Omental fat pad (tissue), 3 donors: ENCODE measurements at regions not wholly inside any gene's neighbourhood (a gene's known extent, or its start where the extent isn't known, plus 50 kb on each side); places are given as distances from the start of the nearest gene placed in this dataset.

Experiments
- ATAC-seq: fragments of 150-250 bp; one replicate; pipeline ENCODE4 v1.9.1; 2016; ENCODE audit warnings: mild to moderate bottlenecking, moderate library complexity; ENCODE audit not compliant: low FRiP score
- DNase-seq: peaks from one replicate; pipeline ENCODE4 v3.0.0-alpha.2; 2019; ENCODE audit warnings: low spot score
- TF ChIP-seq, protein P1 (sequence below), 3 donors: fragments of 450-650 bp; IDR thresholded peaks; one replicate each; pipeline ENCODE4 v1.5.1; 2016 to 2017; ENCODE audit warnings: antibody characterized with exemption in 3 of 3, mild to moderate bottlenecking in 3 of 3, moderate library complexity in 2 of 3

DNA sequence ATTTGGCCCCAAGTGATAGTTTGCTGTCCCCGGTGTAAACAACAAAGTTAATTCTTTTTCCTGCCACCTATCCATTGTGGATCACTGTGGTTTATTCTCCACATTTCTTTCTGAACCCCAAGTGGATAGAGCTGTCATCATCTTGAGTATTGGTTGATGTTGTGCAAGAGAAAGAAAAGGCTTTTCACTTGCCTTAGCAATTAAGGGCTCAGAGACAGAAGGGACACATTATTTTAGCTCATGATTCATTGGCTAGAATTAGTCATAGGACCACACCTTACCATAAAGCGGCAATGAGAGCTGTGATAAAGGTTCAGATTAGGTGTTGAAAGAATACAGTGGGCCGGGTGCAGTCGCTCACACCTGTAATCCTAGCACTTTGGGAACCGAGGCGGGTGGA lies 442.1 kb upstream of the DCC start:
- no peak for DNase-seq
- ATAC-seq = no peak
- TF ChIP-seq, protein P1, sequence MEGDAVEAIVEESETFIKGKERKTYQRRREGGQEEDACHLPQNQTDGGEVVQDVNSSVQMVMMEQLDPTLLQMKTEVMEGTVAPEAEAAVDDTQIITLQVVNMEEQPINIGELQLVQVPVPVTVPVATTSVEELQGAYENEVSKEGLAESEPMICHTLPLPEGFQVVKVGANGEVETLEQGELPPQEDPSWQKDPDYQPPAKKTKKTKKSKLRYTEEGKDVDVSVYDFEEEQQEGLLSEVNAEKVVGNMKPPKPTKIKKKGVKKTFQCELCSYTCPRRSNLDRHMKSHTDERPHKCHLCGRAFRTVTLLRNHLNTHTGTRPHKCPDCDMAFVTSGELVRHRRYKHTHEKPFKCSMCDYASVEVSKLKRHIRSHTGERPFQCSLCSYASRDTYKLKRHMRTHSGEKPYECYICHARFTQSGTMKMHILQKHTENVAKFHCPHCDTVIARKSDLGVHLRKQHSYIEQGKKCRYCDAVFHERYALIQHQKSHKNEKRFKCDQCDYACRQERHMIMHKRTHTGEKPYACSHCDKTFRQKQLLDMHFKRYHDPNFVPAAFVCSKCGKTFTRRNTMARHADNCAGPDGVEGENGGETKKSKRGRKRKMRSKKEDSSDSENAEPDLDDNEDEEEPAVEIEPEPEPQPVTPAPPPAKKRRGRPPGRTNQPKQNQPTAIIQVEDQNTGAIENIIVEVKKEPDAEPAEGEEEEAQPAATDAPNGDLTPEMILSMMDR (IDR thresholded peaks at IDR 0.05) = no peak

- DNase-seq (no peak), ATAC-seq (no peak)
- TF ChIP-seq, protein P1 (IDR thresholded peaks at IDR 0.05) = no peak
Measured at GRCh38 chr18:51907687-51908597, 432.1 kb upstream of the DCC start.

- DNase-seq (no peak), ATAC-seq (no peak)
- TF ChIP-seq, protein P1 (IDR thresholded peaks at IDR 0.05) = no peak
Measured at GRCh38 chr18:51908598-51908944, 431.4 kb upstream of the DCC start.

DNA sequence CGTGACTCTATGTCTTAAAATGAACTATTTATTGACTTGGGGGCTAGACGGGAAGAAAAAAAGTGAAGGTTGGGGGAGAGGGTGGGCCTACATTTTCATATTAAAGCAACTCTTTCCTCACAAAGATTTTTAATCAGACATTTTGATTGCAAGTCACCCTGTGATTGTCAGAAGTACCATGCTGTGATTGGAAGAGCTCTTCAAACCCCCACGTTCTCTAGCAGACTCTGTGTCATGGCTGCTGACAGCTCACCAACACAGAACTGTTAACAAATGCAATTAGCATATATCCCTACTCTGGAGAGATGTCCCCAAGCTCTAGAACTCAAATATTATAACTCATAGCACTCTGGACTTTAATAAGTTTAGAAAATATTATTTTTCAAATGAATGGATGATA lies 428.4 kb upstream of the DCC start:
- DNase-seq (no peak), ATAC-seq (no peak)
- TF ChIP-seq, protein P1 (IDR thresholded peaks at IDR 0.05) = no peak

GRCh38 chr18:51912381-51912780 lies 427.6 kb upstream of the DCC start:
- DNase-seq = no peak
- TF ChIP-seq, protein P1 (IDR thresholded peaks at IDR 0.05) = no peak
- no peak for ATAC-seq

- TF ChIP-seq, protein P1 (IDR thresholded peaks at IDR 0.05) = no peak
- DNase-seq = no peak
- ATAC-seq = no peak
Measured at GRCh38 chr18:51915176-51915575, 424.8 kb upstream of the DCC start.

- DNase-seq (no peak), ATAC-seq (no peak)
- TF ChIP-seq, protein P1 (IDR thresholded peaks at IDR 0.05) = no peak
Measured at GRCh38 chr18:51921862-51922261, 418.1 kb upstream of the DCC start.
